ENCODE measurements at regions not wholly inside any gene's neighbourhood (a gene's known extent, or its start where the extent isn't known, plus 50 kb on each side); places are given as distances from the start of the nearest gene placed in this dataset.

GRCh38 chr2:51108794-51109193 lies 76.9 kb upstream of the NRXN1 start:
- DNase-seq, result no peak

GRCh38 chr2:51107841-51108240 lies 75.9 kb upstream of the NRXN1 start:
- no peak for DNase-seq

- DNase-seq, result no peak
Measured at GRCh38 chr2:51105811-51106210, 73.9 kb upstream of the NRXN1 start.

GRCh38 chr2:51103205-51103604 lies 71.3 kb upstream of the NRXN1 start:
- no peak for DNase-seq

GRCh38 chr2:51093016-51093415 lies 61.1 kb upstream of the NRXN1 start:
- no peak for DNase-seq

GRCh38 chr2:51085420-51086068 lies 53.6 kb upstream of the NRXN1 start:
- DNase-seq, result no peak

DNA sequence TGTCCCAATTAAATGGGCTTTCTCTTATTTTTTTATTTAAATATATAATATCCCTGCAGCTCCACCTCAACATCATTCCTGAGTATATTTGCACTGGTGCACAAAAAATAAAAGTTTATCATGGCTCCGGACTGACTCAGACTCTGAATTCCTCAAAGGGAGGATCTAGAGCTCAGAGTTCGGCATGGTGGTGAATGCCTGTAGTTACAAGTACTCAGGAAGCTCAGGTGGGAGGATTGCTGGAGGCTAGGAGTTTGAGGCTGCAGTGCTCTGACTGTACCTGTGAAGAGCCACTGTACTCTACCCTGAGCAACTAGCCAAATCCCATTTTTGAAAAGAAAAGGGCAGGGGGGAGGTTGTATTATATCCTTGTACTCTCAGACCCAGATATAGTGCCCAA lies 52.8 kb upstream of the NRXN1 start:
- DNase-seq, result no peak

All from bone marrow (tissue), 2 donors.